HCT116 (cell line): ENCODE measurements at regions not wholly inside any gene's neighbourhood (a gene's known extent, or its start where the extent isn't known, plus 50 kb on each side); places are given as distances from the start of the nearest gene placed in this dataset.

ENCODE experiments used
- ATAC-seq: fragments of 200-7000 bp; cut with Tn5 transposase; 2 replicates; pipeline ENCODE4 v1.9.1; 2020; ENCODE audit warnings: mild to moderate bottlenecking, moderate library complexity
- BruUV-seq: library from RNA; stranded (reverse); fragments of 400-500 nt; replicated peaks from 2 replicates; lab custom pipeline; 2021; lab: Mats Ljungman, UMichigan
- CTCF ChIA-PET: fragments of 300-600 bp; sonication (Branson Sonifier 250); formaldehyde crosslinking; loops from one replicate; lab custom pipeline; 2021; ENCODE audit warnings: antibody characterized with exemption; lab: Charles Lee
- POLR2A ChIA-PET: fragments of 300-600, 350-600 bp; sonication (Branson Sonifier 250); formaldehyde crosslinking; loops from one replicate; lab custom pipeline; 2021; ENCODE audit warnings: antibody characterized with exemption; lab: Charles Lee
- RAD21 ChIA-PET, 2 experiments: fragments of 300-600 bp; sonication (Branson Sonifier 250); formaldehyde crosslinking; loops; one replicate each; lab custom pipeline; 2023; ENCODE audit warnings: low total read pairs in 2 of 2; ENCODE audit not compliant: uncharacterized antibody in 2 of 2, unreplicated experiment in 2 of 2, low non-redundant PET in 1 of 2; lab: Charles Lee
- DNase-seq: peaks from one replicate; pipeline ENCODE4 v3.0.0-alpha.2; 2010; ENCODE audit warnings: low read depth, low spot score
- H2AFZ ChIP-seq: fragments of 200-600 bp; shearing (Covaris generic), sonication (generic); 2 replicates; pipeline ENCODE4 v1.6.1; 2017; ENCODE audit warnings: low read depth, mixed run types, mixed read lengths, antibody characterized with exemption, low read length; ENCODE audit not compliant: poor library complexity, severe bottlenecking
- H3K27ac ChIP-seq: 2 replicates; pipeline ENCODE4 v1.5.1; 2012; ENCODE audit warnings: low read depth, low read length
- H3K27me3 ChIP-seq: fragments of 200-600 bp; sonication (generic); 2 replicates; pipeline ENCODE4 v1.6.1; 2016; ENCODE audit warnings: mixed run types, low read length, mixed read lengths; ENCODE audit not compliant: insufficient read depth
- H3K36me3 ChIP-seq, 2 experiments: fragments of 200-500 bp in 1 of 2; fragments of 200-600 bp in 1 of 2; sonication (Bioruptor generic) in 1 of 2; sonication (generic) in 1 of 2; 2 replicates each; pipeline versions ENCODE4 v1.5.1 to v1.6.1; 2014 to 2016; ENCODE audit warnings: low read length in 2 of 2, inconsistent platforms in 1 of 2, mixed read lengths in 1 of 2, mixed run types in 1 of 2; ENCODE audit not compliant: insufficient read depth in 2 of 2, control insufficient read depth in 1 of 2
- H3K4me1 ChIP-seq, 2 experiments: fragments of 200-600 bp in 1 of 2; sonication (generic) in 1 of 2; 2 replicates each; pipeline versions ENCODE4 v1.5.1 to v1.6.1; 2012 to 2017; ENCODE audit warnings: low read length in 2 of 2, inconsistent platforms in 1 of 2, mild to moderate bottlenecking in 1 of 2, mixed read lengths in 1 of 2, mixed run types in 1 of 2, moderate library complexity in 1 of 2; ENCODE audit not compliant: insufficient read depth in 2 of 2, control insufficient read depth in 1 of 2
- H3K4me2 ChIP-seq: fragments of 200-600 bp; sonication (generic); 2 replicates; pipeline ENCODE4 v1.6.1; 2017; ENCODE audit warnings: mixed run types, low read length, mixed read lengths
- H3K4me3 ChIP-seq, 2 experiments: fragments of 200-600 bp in 1 of 2; sonication (generic) in 1 of 2; replicated peaks in 1 of 2; 2 replicates each; pipeline ENCODE4 v1.5.1; 2011 to 2016; ENCODE audit warnings: low read length in 2 of 2, control low read depth in 1 of 2, low read depth in 1 of 2, mild to moderate bottlenecking in 1 of 2, mixed read lengths in 1 of 2, mixed run types in 1 of 2
- H3K79me2 ChIP-seq: fragments of 200-600 bp; sonication (generic); 2 replicates; pipeline ENCODE4 v1.6.1; 2017; ENCODE audit warnings: mild to moderate bottlenecking, mixed run types, low read length, moderate library complexity, mixed read lengths; ENCODE audit not compliant: insufficient read depth
- H3K9ac ChIP-seq: fragments of 200-600 bp; sonication (generic); 2 replicates; pipeline ENCODE4 v1.6.1; 2016; ENCODE audit warnings: low read length, mixed read lengths
- H3K9me2 ChIP-seq: fragments of 200-600 bp; sonication (generic), shearing (Covaris generic); 2 replicates; pipeline ENCODE4 v1.6.1; 2017; ENCODE audit warnings: mixed run types, mild to moderate bottlenecking, moderate library complexity; ENCODE audit not compliant: insufficient read depth
- H3K9me3 ChIP-seq, 2 experiments: fragments of 200-500 bp in 1 of 2; fragments of 200-600 bp in 1 of 2; sonication (Bioruptor generic) in 1 of 2; sonication (generic) in 1 of 2; 2 replicates each; pipeline ENCODE4 v1.6.1; 2014 to 2017; ENCODE audit warnings: low read length in 2 of 2, mixed read lengths in 2 of 2, inconsistent platforms in 1 of 2, low read depth in 1 of 2, mild to moderate bottlenecking in 1 of 2, mixed run types in 1 of 2, moderate library complexity in 1 of 2; ENCODE audit not compliant: control insufficient read depth in 1 of 2, insufficient read depth in 1 of 2
- H4K20me1 ChIP-seq: fragments of 200-600 bp; sonication (generic), shearing (Covaris generic); 2 replicates; pipeline ENCODE4 v1.6.1; 2017; ENCODE audit warnings: mixed run types, mild to moderate bottlenecking, moderate library complexity; ENCODE audit not compliant: insufficient read depth
- CBX3 ChIP-seq: IDR thresholded peaks from 2 replicates; pipeline ENCODE4 v1.6.1; 2012; ENCODE audit warnings: low read depth
- ELF1 ChIP-seq: IDR thresholded peaks from 2 replicates; pipeline ENCODE4 v1.6.1; 2012; ENCODE audit warnings: low read depth, borderline replicate concordance
- EZH2phosphoT487 ChIP-seq: fragments of 200-600 bp; IDR thresholded peaks from 2 replicates; pipeline ENCODE4 v1.6.1; 2018; ENCODE audit warnings: antibody characterized with exemption, borderline replicate concordance
- JUND ChIP-seq: IDR thresholded peaks from 2 replicates; pipeline ENCODE4 v1.6.1; 2012
- SP1 ChIP-seq: IDR thresholded peaks from 2 replicates; pipeline ENCODE4 v1.6.1; 2012; ENCODE audit warnings: low read depth
- SRF ChIP-seq: IDR thresholded peaks from 2 replicates; pipeline ENCODE4 v1.6.1; 2012; ENCODE audit warnings: low read depth
- ZNF274 ChIP-seq: fragments of 200-500 bp; sonication (Bioruptor generic); IDR thresholded peaks from 2 replicates; pipeline ENCODE4 v1.6.1; 2014; ENCODE audit warnings: mild to moderate bottlenecking, low read depth, low read length, inconsistent platforms
- intact Hi-C: fragments of 100-400 bp; cut with micrococcal nuclease; formaldehyde crosslinking; loops from 2 replicates; pipeline ENCODE4 v1.10.0; 2022
- TF ChIP-seq, protein P1 (sequence below): IDR thresholded peaks from 2 replicates; pipeline ENCODE4 v1.6.1; 2012; ENCODE audit warnings: low read depth

DNA sequence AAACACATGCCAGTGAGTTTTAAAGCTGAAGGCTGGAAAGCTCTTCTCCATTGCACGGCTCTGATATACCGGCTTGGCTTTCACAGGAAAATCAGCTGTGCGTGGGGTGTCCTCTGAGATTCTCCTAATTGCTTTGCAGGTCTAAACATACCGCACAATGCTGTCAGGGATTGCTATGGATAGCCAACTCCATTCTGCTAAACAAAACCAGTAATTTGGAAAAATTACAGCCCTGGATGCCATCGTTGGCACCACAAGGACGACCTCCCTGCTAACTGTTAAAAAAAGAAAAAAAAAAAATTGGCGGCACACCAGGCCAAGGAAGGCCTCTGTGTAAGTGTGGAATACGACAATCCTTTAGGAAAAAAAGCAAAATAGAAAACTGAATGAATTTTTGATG is 118.6 kb upstream of the ADARB2 start:
- Histone ChIP-seq H4K20me1 (no peaks in the 10 kb centered on the region), H2AFZ (no peak overlapping the region), H3K4me3 (no peak overlapping the region), H3K36me3 (no peaks in the 10 kb centered on the region), H3K79me2 (no peaks in the 10 kb centered on the region), H3K4me1 (no peaks in the 10 kb centered on the region), H3K9me2 (no peaks in the 10 kb centered on the region), H3K27ac (no peak overlapping the region), H3K27me3 (no peaks in the 10 kb centered on the region), H3K9me3 (peaks cover 0 to 17% of the 10 kb centered on the region in 2 experiments; a peak in 2 of 4 replicates), H3K9ac (no peak overlapping the region), H3K4me2 (no peak overlapping the region)
- TF ChIP-seq JUND = no peak
- no peak for TF ChIP-seq SRF
- TF ChIP-seq ELF1 = no peak
- no peak for TF ChIP-seq ZNF274
- DNase-seq (no peak), ATAC-seq (no peak)
- ChIA-PET POLR2A (no interaction called here), CTCF (no interaction called here), RAD21 (no interaction called here)
- intact Hi-C loops = no loop called here
- no TSS peak for BruUV-seq

DNA sequence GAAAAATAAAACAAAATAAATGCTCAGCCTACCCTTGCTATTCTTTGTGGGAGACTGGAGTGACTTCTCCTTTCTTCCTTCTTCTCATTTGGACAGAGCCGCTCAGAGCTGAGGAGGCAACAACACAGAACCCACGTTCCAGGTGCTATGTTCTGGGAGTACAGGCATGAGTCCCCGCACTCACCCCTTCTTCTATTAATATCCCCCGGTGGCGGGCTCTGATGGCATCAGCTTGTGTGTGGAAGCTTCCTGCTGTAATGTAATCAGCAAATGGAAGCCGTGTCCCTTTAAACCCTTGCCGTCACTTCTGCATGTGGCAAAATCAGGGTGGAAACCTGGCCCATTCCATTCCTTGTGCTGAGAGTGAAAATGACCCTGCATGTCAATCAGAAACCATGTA is 116.9 kb upstream of the ADARB2 start:
- Histone ChIP-seq H3K79me2 (no peaks in the 10 kb centered on the region), H3K9me3 (peaks cover 0 to 18% of the 10 kb centered on the region in 2 experiments; a peak in 2 of 4 replicates), H4K20me1 (no peaks in the 10 kb centered on the region), H3K4me3 (no peak overlapping the region), H3K4me2 (no peak overlapping the region), H3K9me2 (no peaks in the 10 kb centered on the region), H3K27me3 (no peaks in the 10 kb centered on the region), H2AFZ (no peak overlapping the region), H3K4me1 (no peaks in the 10 kb centered on the region), H3K27ac (no peak overlapping the region), H3K36me3 (no peaks in the 10 kb centered on the region), H3K9ac (no peak overlapping the region)
- ChIA-PET POLR2A (no interaction called here), RAD21 (no interaction called here), CTCF (no interaction called here)
- DNase-seq (no peak), ATAC-seq (no peak)
- BruUV-seq = no TSS peak
- TF ChIP-seq CBX3 = no peak
- no peak for TF ChIP-seq SP1
- no peak for TF ChIP-seq SRF
- TF ChIP-seq, protein P1, sequence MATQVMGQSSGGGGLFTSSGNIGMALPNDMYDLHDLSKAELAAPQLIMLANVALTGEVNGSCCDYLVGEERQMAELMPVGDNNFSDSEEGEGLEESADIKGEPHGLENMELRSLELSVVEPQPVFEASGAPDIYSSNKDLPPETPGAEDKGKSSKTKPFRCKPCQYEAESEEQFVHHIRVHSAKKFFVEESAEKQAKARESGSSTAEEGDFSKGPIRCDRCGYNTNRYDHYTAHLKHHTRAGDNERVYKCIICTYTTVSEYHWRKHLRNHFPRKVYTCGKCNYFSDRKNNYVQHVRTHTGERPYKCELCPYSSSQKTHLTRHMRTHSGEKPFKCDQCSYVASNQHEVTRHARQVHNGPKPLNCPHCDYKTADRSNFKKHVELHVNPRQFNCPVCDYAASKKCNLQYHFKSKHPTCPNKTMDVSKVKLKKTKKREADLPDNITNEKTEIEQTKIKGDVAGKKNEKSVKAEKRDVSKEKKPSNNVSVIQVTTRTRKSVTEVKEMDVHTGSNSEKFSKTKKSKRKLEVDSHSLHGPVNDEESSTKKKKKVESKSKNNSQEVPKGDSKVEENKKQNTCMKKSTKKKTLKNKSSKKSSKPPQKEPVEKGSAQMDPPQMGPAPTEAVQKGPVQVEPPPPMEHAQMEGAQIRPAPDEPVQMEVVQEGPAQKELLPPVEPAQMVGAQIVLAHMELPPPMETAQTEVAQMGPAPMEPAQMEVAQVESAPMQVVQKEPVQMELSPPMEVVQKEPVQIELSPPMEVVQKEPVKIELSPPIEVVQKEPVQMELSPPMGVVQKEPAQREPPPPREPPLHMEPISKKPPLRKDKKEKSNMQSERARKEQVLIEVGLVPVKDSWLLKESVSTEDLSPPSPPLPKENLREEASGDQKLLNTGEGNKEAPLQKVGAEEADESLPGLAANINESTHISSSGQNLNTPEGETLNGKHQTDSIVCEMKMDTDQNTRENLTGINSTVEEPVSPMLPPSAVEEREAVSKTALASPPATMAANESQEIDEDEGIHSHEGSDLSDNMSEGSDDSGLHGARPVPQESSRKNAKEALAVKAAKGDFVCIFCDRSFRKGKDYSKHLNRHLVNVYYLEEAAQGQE = no peak
- no peak for TF ChIP-seq EZH2phosphoT487
- intact Hi-C loops = no loop called here
